ENCODE measurements at regions not wholly inside any gene's neighbourhood (a gene's known extent, or its start where the extent isn't known, plus 50 kb on each side); places are given as distances from the start of the nearest gene placed in this dataset.
"Not testable (repeated sequence)": the region's sequence is repeated elsewhere in the genome, so short reads cannot be mapped to it uniquely, and the experiment has no call there.

DNA sequence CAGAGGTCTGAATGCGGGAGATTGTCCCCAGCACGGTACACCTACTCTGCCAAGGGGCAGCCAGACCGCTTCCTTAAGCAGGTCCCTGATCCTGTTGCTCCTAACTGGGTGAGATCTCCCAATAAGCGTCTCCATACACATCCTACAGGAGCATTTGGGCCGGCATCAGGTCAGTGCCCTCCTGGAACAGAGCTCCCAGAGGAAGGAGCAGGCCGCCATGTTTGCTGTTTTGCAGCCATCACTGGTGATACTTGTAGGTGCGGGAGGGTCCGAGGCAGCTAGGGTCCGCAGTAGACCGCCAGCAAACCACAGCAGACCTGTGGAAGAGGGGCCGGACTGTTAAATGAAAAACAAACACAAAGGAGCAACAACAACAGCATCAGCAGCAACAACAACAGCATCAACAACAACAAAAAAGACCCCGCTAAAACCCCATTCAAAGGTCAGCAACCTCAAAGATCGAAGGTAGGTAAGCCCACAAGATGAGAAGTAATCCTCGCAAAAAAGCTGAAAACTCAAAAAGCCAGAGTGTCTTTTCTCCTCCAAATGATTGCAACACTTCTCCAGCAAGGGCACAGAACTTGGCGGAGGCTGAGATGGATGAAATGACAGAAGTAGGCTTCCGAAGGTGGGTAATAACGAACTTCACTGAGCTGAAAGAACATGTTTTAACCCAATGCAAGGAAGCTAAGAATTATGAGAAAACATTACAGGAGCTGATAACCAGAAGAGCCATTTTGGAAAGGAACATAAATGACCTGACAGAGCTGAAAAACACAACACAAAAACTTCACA lies 79.0 kb upstream of the CDH7 start:
- H3K36me3 ChIP-seq (ENCODE audit: control insufficient read depth, insufficient read depth, low read length) = no peaks in the 10 kb centered on the region

GRCh38 chr18:65670145-65670544 lies 80.7 kb upstream of the CDH7 start:
- H3K4me3 ChIP-seq (ENCODE audit: low read depth, low read length); H3K27me3 ChIP-seq (ENCODE audit: control insufficient read depth, insufficient read depth, low read length); DNase-seq (ENCODE audit: low read depth); H3K36me3 ChIP-seq (ENCODE audit: control insufficient read depth, insufficient read depth, low read length): not testable (repeated sequence)

More for the DNA sequence above, 79.0 kb upstream of the CDH7 start:
- Histone ChIP-seq H3K4me3 (ENCODE audit: low read depth, low read length) (no peak overlapping the region), H3K27me3 (ENCODE audit: control insufficient read depth, insufficient read depth, low read length) (no peaks in the 10 kb centered on the region)
- no peak for TF ChIP-seq CTCF (IDR thresholded peaks at IDR 0.05; ENCODE audit: insufficient read depth, low read length, poor library complexity, severe bottlenecking)
- no peak for DNase-seq (ENCODE audit: low read depth)

- DNase-seq (ENCODE audit: low read depth) = no peak
- H3K36me3 ChIP-seq (ENCODE audit: control insufficient read depth, insufficient read depth, low read length) = no peaks in the 10 kb centered on the region
- H3K4me3 ChIP-seq (ENCODE audit: low read depth, low read length) = no peak overlapping the region
- H3K27me3 ChIP-seq (ENCODE audit: control insufficient read depth, insufficient read depth, low read length) = no peaks in the 10 kb centered on the region
- no peak for TF ChIP-seq CTCF (IDR thresholded peaks at IDR 0.05; ENCODE audit: insufficient read depth, low read length, poor library complexity, severe bottlenecking)
Measured at GRCh38 chr18:65661391-65661790, 89.4 kb upstream of the CDH7 start.

- Histone ChIP-seq H3K4me3 (ENCODE audit: low read depth, low read length) (no peak overlapping the region), H3K27me3 (ENCODE audit: control insufficient read depth, insufficient read depth, low read length) (no peaks in the 10 kb centered on the region), H3K36me3 (ENCODE audit: control insufficient read depth, insufficient read depth, low read length) (no peaks in the 10 kb centered on the region)
- no peak for TF ChIP-seq CTCF (IDR thresholded peaks at IDR 0.05; ENCODE audit: insufficient read depth, low read length, poor library complexity, severe bottlenecking)
- no peak for DNase-seq (ENCODE audit: low read depth)
Measured at GRCh38 chr18:65659912-65660311, 90.9 kb upstream of the CDH7 start.

- H3K4me3 ChIP-seq (ENCODE audit: low read depth, low read length) = no peak overlapping the region
- no peaks in the 10 kb centered on the region for H3K27me3 ChIP-seq (ENCODE audit: control insufficient read depth, insufficient read depth, low read length)
- no peak for DNase-seq (ENCODE audit: low read depth)
- TF ChIP-seq CTCF (IDR thresholded peaks at IDR 0.05; ENCODE audit: insufficient read depth, low read length, poor library complexity, severe bottlenecking) = no peak
- no peaks in the 10 kb centered on the region for H3K36me3 ChIP-seq (ENCODE audit: control insufficient read depth, insufficient read depth, low read length)
Measured at GRCh38 chr18:65659312-65659711, 91.5 kb upstream of the CDH7 start.

- TF ChIP-seq CTCF (IDR thresholded peaks at IDR 0.05; ENCODE audit: insufficient read depth, low read length, poor library complexity, severe bottlenecking) = no peak
- Histone ChIP-seq H3K4me3 (ENCODE audit: low read depth, low read length) (no peak overlapping the region), H3K36me3 (ENCODE audit: control insufficient read depth, insufficient read depth, low read length) (no peaks in the 10 kb centered on the region), H3K27me3 (ENCODE audit: control insufficient read depth, insufficient read depth, low read length) (no peaks in the 10 kb centered on the region)
- no peak for DNase-seq (ENCODE audit: low read depth)
Measured at GRCh38 chr18:65651192-65651591, 99.6 kb upstream of the CDH7 start.

All from kidney epithelial cell (primary cell).